ENCODE measurements at regions not wholly inside any gene's neighbourhood (a gene's known extent, or its start where the extent isn't known, plus 50 kb on each side); places are given as distances from the start of the nearest gene placed in this dataset.

GRCh38 chr3:13195374-13195773, 122.1 kb upstream of the IQSEC1 start:
- no peak for TF ChIP-seq ZFX (IDR thresholded peaks at IDR 0.05)
- TF ChIP-seq CTCF (conservative IDR thresholded peaks at IDR 0.05), result no peak
- no peak overlapping the region for H3K27ac ChIP-seq

- TF ChIP-seq ZFX (IDR thresholded peaks at IDR 0.05), result no peak
- no peak for TF ChIP-seq CTCF (conservative IDR thresholded peaks at IDR 0.05)
- H3K27ac ChIP-seq, result no peak overlapping the region
Observed at GRCh38 chr3:13194285-13195209, 121.3 kb upstream of the IQSEC1 start.

- TF ChIP-seq CTCF (conservative IDR thresholded peaks at IDR 0.05) (no peak), ZFX (IDR thresholded peaks at IDR 0.05) (no peak)
- H3K27ac ChIP-seq, result no peak overlapping the region
Observed at GRCh38 chr3:13193320-13194284, 120.4 kb upstream of the IQSEC1 start.

- no peak overlapping the region for H3K27ac ChIP-seq
- peak; percentile 63 for TF ChIP-seq CTCF (conservative IDR thresholded peaks at IDR 0.05)
- no peak for TF ChIP-seq ZFX (IDR thresholded peaks at IDR 0.05)
Observed at GRCh38 chr3:13192471-13193213, 119.4 kb upstream of the IQSEC1 start.

GRCh38 chr3:13191016-13191415, 117.8 kb upstream of the IQSEC1 start:
- H3K27ac ChIP-seq, result no peak overlapping the region
- TF ChIP-seq CTCF (conservative IDR thresholded peaks at IDR 0.05) (no peak), ZFX (IDR thresholded peaks at IDR 0.05) (no peak)

GRCh38 chr3:13190378-13190765, 117.1 kb upstream of the IQSEC1 start:
- TF ChIP-seq CTCF (conservative IDR thresholded peaks at IDR 0.05), result no peak
- no peak for TF ChIP-seq ZFX (IDR thresholded peaks at IDR 0.05)
- H3K27ac ChIP-seq, result no peak overlapping the region
